ENCODE measurements at regions not wholly inside any gene's neighbourhood (a gene's known extent, or its start where the extent isn't known, plus 50 kb on each side); places are given as distances from the start of the nearest gene placed in this dataset.

GRCh38 chr2:136381722-136382633, 264.0 kb upstream of the CXCR4 start:
- Histone ChIP-seq H3K27ac (ENCODE audit: low read length) (no peak overlapping the region), H3K4me3 (ENCODE audit: low read depth in 1 of 2, low read length in 2 of 2) (no peak overlapping the region), H3K4me1 (ENCODE audit: control insufficient read depth in 1 of 2, insufficient read depth in 2 of 2, low read length in 2 of 2) (peaks cover 0 to 6% of the 10 kb centered on the region in 2 donors), H3K9me3 (ENCODE audit: control insufficient read depth in 1 of 2, low read length in 2 of 2) (no peaks in the 10 kb centered on the region), H3K36me3 (ENCODE audit: control insufficient read depth in 1 of 2, insufficient read depth in 2 of 2, low read length in 2 of 2) (no peaks in the 10 kb centered on the region), H3K27me3 (ENCODE audit: low read depth, low read length) (no peaks in the 10 kb centered on the region)

GRCh38 chr2:136381245-136381644, 263.3 kb upstream of the CXCR4 start:
- Histone ChIP-seq H3K4me3 (ENCODE audit: low read depth in 1 of 2, low read length in 2 of 2) (no peak overlapping the region), H3K27me3 (ENCODE audit: low read depth, low read length) (no peaks in the 10 kb centered on the region), H3K36me3 (ENCODE audit: control insufficient read depth in 1 of 2, insufficient read depth in 2 of 2, low read length in 2 of 2) (no peaks in the 10 kb centered on the region), H3K4me1 (ENCODE audit: control insufficient read depth in 1 of 2, insufficient read depth in 2 of 2, low read length in 2 of 2) (peaks cover 0 to 6% of the 10 kb centered on the region in 2 donors), H3K27ac (ENCODE audit: low read length) (no peak overlapping the region), H3K9me3 (ENCODE audit: control insufficient read depth in 1 of 2, low read length in 2 of 2) (no peaks in the 10 kb centered on the region)

- no peaks in the 10 kb centered on the region for H3K36me3 ChIP-seq (ENCODE audit: control insufficient read depth in 1 of 2, insufficient read depth in 2 of 2, low read length in 2 of 2)
- no peak overlapping the region for H3K27ac ChIP-seq (ENCODE audit: low read length)
- no peak overlapping the region for H3K4me3 ChIP-seq (ENCODE audit: low read depth in 1 of 2, low read length in 2 of 2)
- no peaks in the 10 kb centered on the region for H3K4me1 ChIP-seq (ENCODE audit: control insufficient read depth in 1 of 2, insufficient read depth in 2 of 2, low read length in 2 of 2)
- no peaks in the 10 kb centered on the region for H3K27me3 ChIP-seq (ENCODE audit: low read depth, low read length)
- no peaks in the 10 kb centered on the region for H3K9me3 ChIP-seq (ENCODE audit: control insufficient read depth in 1 of 2, low read length in 2 of 2)
Observed at GRCh38 chr2:136378712-136379595, 261.0 kb upstream of the CXCR4 start.

- H3K4me3 ChIP-seq (ENCODE audit: low read depth in 1 of 2, low read length in 2 of 2), result no peak overlapping the region
- H3K36me3 ChIP-seq (ENCODE audit: control insufficient read depth in 1 of 2, insufficient read depth in 2 of 2, low read length in 2 of 2), result no peaks in the 10 kb centered on the region
- no peaks in the 10 kb centered on the region for H3K4me1 ChIP-seq (ENCODE audit: control insufficient read depth in 1 of 2, insufficient read depth in 2 of 2, low read length in 2 of 2)
- H3K9me3 ChIP-seq (ENCODE audit: control insufficient read depth in 1 of 2, low read length in 2 of 2), result no peaks in the 10 kb centered on the region
- H3K27ac ChIP-seq (ENCODE audit: low read length), result no peak overlapping the region
- no peaks in the 10 kb centered on the region for H3K27me3 ChIP-seq (ENCODE audit: low read depth, low read length)
Observed at GRCh38 chr2:136377423-136378382, 259.8 kb upstream of the CXCR4 start.

- H3K27ac ChIP-seq (ENCODE audit: low read length), result no peak overlapping the region
- no peaks in the 10 kb centered on the region for H3K4me1 ChIP-seq (ENCODE audit: control insufficient read depth in 1 of 2, insufficient read depth in 2 of 2, low read length in 2 of 2)
- no peaks in the 10 kb centered on the region for H3K27me3 ChIP-seq (ENCODE audit: low read depth, low read length)
- H3K9me3 ChIP-seq (ENCODE audit: control insufficient read depth in 1 of 2, low read length in 2 of 2), result no peaks in the 10 kb centered on the region
- H3K36me3 ChIP-seq (ENCODE audit: control insufficient read depth in 1 of 2, insufficient read depth in 2 of 2, low read length in 2 of 2), result no peaks in the 10 kb centered on the region
- no peak overlapping the region for H3K4me3 ChIP-seq (ENCODE audit: low read depth in 1 of 2, low read length in 2 of 2)
Observed at GRCh38 chr2:136376798-136377211, 258.9 kb upstream of the CXCR4 start.

GRCh38 chr2:136376211-136376610, 258.3 kb upstream of the CXCR4 start:
- no peaks in the 10 kb centered on the region for H3K36me3 ChIP-seq (ENCODE audit: control insufficient read depth in 1 of 2, insufficient read depth in 2 of 2, low read length in 2 of 2)
- H3K4me3 ChIP-seq (ENCODE audit: low read depth in 1 of 2, low read length in 2 of 2), result no peak overlapping the region
- no peaks in the 10 kb centered on the region for H3K9me3 ChIP-seq (ENCODE audit: control insufficient read depth in 1 of 2, low read length in 2 of 2)
- no peaks in the 10 kb centered on the region for H3K4me1 ChIP-seq (ENCODE audit: control insufficient read depth in 1 of 2, insufficient read depth in 2 of 2, low read length in 2 of 2)
- no peaks in the 10 kb centered on the region for H3K27me3 ChIP-seq (ENCODE audit: low read depth, low read length)
- no peak overlapping the region for H3K27ac ChIP-seq (ENCODE audit: low read length)

- no peaks in the 10 kb centered on the region for H3K4me1 ChIP-seq (ENCODE audit: control insufficient read depth in 1 of 2, insufficient read depth in 2 of 2, low read length in 2 of 2)
- H3K36me3 ChIP-seq (ENCODE audit: control insufficient read depth in 1 of 2, insufficient read depth in 2 of 2, low read length in 2 of 2), result no peaks in the 10 kb centered on the region
Observed at GRCh38 chr2:136375017-136375901, 257.3 kb upstream of the CXCR4 start.

GRCh38 chr2:136373841-136374240, 255.9 kb upstream of the CXCR4 start:
- H3K27me3 ChIP-seq (ENCODE audit: low read depth, low read length), result no peaks in the 10 kb centered on the region
- no peaks in the 10 kb centered on the region for H3K36me3 ChIP-seq (ENCODE audit: control insufficient read depth in 1 of 2, insufficient read depth in 2 of 2, low read length in 2 of 2)
- no peak overlapping the region for H3K4me3 ChIP-seq (ENCODE audit: low read depth in 1 of 2, low read length in 2 of 2)
- no peaks in the 10 kb centered on the region for H3K4me1 ChIP-seq (ENCODE audit: control insufficient read depth in 1 of 2, insufficient read depth in 2 of 2, low read length in 2 of 2)
- no peak overlapping the region for H3K27ac ChIP-seq (ENCODE audit: low read length)
- H3K9me3 ChIP-seq (ENCODE audit: control insufficient read depth in 1 of 2, low read length in 2 of 2), result no peaks in the 10 kb centered on the region

More at GRCh38 chr2:136375017-136375901, 257.3 kb upstream of the CXCR4 start:
- no peaks in the 10 kb centered on the region for H3K27me3 ChIP-seq (ENCODE audit: low read depth, low read length)
- H3K4me3 ChIP-seq (ENCODE audit: low read depth in 1 of 2, low read length in 2 of 2), result no peak overlapping the region
- no peaks in the 10 kb centered on the region for H3K9me3 ChIP-seq (ENCODE audit: control insufficient read depth in 1 of 2, low read length in 2 of 2)
- no peak overlapping the region for H3K27ac ChIP-seq (ENCODE audit: low read length)

GRCh38 chr2:136373029-136373428, 255.1 kb upstream of the CXCR4 start:
- Histone ChIP-seq H3K36me3 (ENCODE audit: control insufficient read depth in 1 of 2, insufficient read depth in 2 of 2, low read length in 2 of 2) (no peaks in the 10 kb centered on the region), H3K27me3 (ENCODE audit: low read depth, low read length) (no peaks in the 10 kb centered on the region), H3K4me3 (ENCODE audit: low read depth in 1 of 2, low read length in 2 of 2) (no peak overlapping the region), H3K9me3 (ENCODE audit: control insufficient read depth in 1 of 2, low read length in 2 of 2) (no peaks in the 10 kb centered on the region), H3K27ac (ENCODE audit: low read length) (no peak overlapping the region), H3K4me1 (ENCODE audit: control insufficient read depth in 1 of 2, insufficient read depth in 2 of 2, low read length in 2 of 2) (no peaks in the 10 kb centered on the region)

- H3K27me3 ChIP-seq (ENCODE audit: low read depth, low read length), result no peaks in the 10 kb centered on the region
- no peak overlapping the region for H3K4me3 ChIP-seq (ENCODE audit: low read depth in 1 of 2, low read length in 2 of 2)
- no peaks in the 10 kb centered on the region for H3K36me3 ChIP-seq (ENCODE audit: control insufficient read depth in 1 of 2, insufficient read depth in 2 of 2, low read length in 2 of 2)
- no peak overlapping the region for H3K27ac ChIP-seq (ENCODE audit: low read length)
- no peaks in the 10 kb centered on the region for H3K9me3 ChIP-seq (ENCODE audit: control insufficient read depth in 1 of 2, low read length in 2 of 2)
- H3K4me1 ChIP-seq (ENCODE audit: control insufficient read depth in 1 of 2, insufficient read depth in 2 of 2, low read length in 2 of 2), result no peaks in the 10 kb centered on the region
Observed at GRCh38 chr2:136363900-136364299, 246.0 kb upstream of the CXCR4 start.
